Cerebellar nuclear complex (tissue), 1 donor: ENCODE measurements at regions not wholly inside any gene's neighbourhood (a gene's known extent, or its start where the extent isn't known, plus 50 kb on each side); places are given as distances from the start of the nearest gene placed in this dataset.
"Not testable (repeated sequence)": the region's sequence is repeated elsewhere in the genome, so short reads cannot be mapped to it uniquely, and the experiment has no call there.

Source experiments
- DNase-seq, 2 experiments: peaks; one replicate each; lab custom pipeline; 2025; lab: John Stamatoyannopoulos, UW

GRCh38 chr7:35853194-35853593 lies 52.3 kb downstream of the SEPTIN7 start:
- not testable (repeated sequence) for DNase-seq

- no peak for DNase-seq
These were observed 53.5 kb downstream of the SEPTIN7 start for GRCh38 chr7:35854311-35854710.

- DNase-seq: no peak
These were observed 55.3 kb downstream of the SEPTIN7 start for GRCh38 chr7:35856175-35856574.

GRCh38 chr7:35860664-35861063 lies 59.8 kb downstream of the SEPTIN7 start:
- DNase-seq: no peak

- DNase-seq: no peak
These were observed 64.4 kb downstream of the SEPTIN7 start for GRCh38 chr7:35865287-35865686.

- DNase-seq: no peak
These were observed 65.3 kb downstream of the SEPTIN7 start for GRCh38 chr7:35866186-35866585.

- DNase-seq: not testable (repeated sequence)
These were observed 68.3 kb downstream of the SEPTIN7 start for GRCh38 chr7:35869117-35869516.

GRCh38 chr7:35869810-35870209 lies 69.0 kb downstream of the SEPTIN7 start:
- DNase-seq: no peak

GRCh38 chr7:35871856-35872255 lies 71.0 kb downstream of the SEPTIN7 start:
- no peak for DNase-seq

GRCh38 chr7:35874886-35875285 lies 74.0 kb downstream of the SEPTIN7 start:
- no peak for DNase-seq

GRCh38 chr7:35875292-35875691 lies 74.4 kb downstream of the SEPTIN7 start:
- no peak for DNase-seq

- DNase-seq: no peak
These were observed 77.5 kb downstream of the SEPTIN7 start for GRCh38 chr7:35878351-35878750.

- not testable (repeated sequence) for DNase-seq
These were observed 86.6 kb downstream of the SEPTIN7 start for GRCh38 chr7:35887430-35887829.

- no peak for DNase-seq
These were observed 88.1 kb downstream of the SEPTIN7 start for GRCh38 chr7:35889001-35889400.

- DNase-seq: no peak
These were observed 89.0 kb downstream of the SEPTIN7 start for GRCh38 chr7:35889870-35890269.

GRCh38 chr7:35891004-35891830 lies 90.4 kb downstream of the SEPTIN7 start:
- no peak for DNase-seq

GRCh38 chr7:35893649-35894048 lies 92.8 kb downstream of the SEPTIN7 start:
- DNase-seq: no peak

GRCh38 chr7:35894721-35895120 lies 93.9 kb downstream of the SEPTIN7 start:
- DNase-seq: no peak

GRCh38 chr7:35900651-35901050 lies 99.8 kb downstream of the SEPTIN7 start:
- no peak for DNase-seq

- DNase-seq: no peak
These were observed 104.7 kb downstream of the SEPTIN7 start for GRCh38 chr7:35905555-35905954.

- peak in 1 of 2 experiments; percentile 66 for DNase-seq
These were observed 105.5 kb downstream of the SEPTIN7 start for GRCh38 chr7:35906191-35906908.

- no peak for DNase-seq
These were observed 107.7 kb downstream of the SEPTIN7 start for GRCh38 chr7:35908331-35909216.
